GM12865 (cell line): ENCODE measurements at regions not wholly inside any gene's neighbourhood (a gene's known extent, or its start where the extent isn't known, plus 50 kb on each side); places are given as distances from the start of the nearest gene placed in this dataset.
A peak's percentile ranks its signal among the peaks of the same experiment; 100 is the strongest.

Experiments used
- DNase-seq: peaks from one replicate; pipeline ENCODE4 v3.0.0; 2010; ENCODE audit warnings: low read depth
- H3K4me3 ChIP-seq: 2 replicates; pipeline ENCODE4 v1.5.1; 2011; ENCODE audit warnings: mild to moderate bottlenecking, low read depth, low read length, control low read depth
- TF ChIP-seq, protein P1 (sequence below): IDR thresholded peaks from 2 replicates; pipeline ENCODE4 v1.5.1; 2011; ENCODE audit warnings: low read length, control low read depth, low read depth, inconsistent platforms; ENCODE audit not compliant: insufficient read depth; ENCODE audit errors: missing control alignments

DNA sequence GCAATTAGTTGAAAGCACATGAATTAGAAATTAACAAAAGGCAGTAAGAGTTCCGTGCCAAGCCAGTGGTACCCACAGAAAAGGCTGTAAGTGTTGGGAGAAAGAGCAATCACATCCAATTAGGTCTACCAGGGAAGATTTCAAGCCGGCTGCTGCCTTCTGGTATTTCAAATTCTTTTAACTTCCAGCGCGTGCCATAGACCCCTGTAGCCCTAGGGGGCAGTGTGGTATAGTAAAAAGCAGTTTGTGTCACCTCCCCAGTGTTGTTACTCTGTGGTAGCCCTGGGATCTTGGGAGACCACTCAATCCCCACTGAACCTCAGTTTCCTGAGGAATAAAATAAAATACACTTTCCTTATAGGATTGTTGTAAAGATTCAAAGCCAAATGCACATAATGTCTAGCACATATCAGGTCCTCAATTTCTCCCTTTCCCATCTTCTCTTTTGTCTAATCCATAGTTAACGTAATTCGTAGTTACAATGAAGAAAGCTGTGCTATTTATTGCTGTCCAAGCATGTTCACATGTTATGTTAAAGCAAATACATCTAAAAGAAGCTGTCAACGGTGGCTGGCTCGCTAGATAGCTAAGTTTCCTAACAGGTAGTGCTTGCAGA, 230.2 kb downstream of the TDRD3 start:
- peak; percentile 47 for DNase-seq
- TF ChIP-seq, protein P1, sequence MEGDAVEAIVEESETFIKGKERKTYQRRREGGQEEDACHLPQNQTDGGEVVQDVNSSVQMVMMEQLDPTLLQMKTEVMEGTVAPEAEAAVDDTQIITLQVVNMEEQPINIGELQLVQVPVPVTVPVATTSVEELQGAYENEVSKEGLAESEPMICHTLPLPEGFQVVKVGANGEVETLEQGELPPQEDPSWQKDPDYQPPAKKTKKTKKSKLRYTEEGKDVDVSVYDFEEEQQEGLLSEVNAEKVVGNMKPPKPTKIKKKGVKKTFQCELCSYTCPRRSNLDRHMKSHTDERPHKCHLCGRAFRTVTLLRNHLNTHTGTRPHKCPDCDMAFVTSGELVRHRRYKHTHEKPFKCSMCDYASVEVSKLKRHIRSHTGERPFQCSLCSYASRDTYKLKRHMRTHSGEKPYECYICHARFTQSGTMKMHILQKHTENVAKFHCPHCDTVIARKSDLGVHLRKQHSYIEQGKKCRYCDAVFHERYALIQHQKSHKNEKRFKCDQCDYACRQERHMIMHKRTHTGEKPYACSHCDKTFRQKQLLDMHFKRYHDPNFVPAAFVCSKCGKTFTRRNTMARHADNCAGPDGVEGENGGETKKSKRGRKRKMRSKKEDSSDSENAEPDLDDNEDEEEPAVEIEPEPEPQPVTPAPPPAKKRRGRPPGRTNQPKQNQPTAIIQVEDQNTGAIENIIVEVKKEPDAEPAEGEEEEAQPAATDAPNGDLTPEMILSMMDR = peak; percentile 66
- H3K4me3 ChIP-seq = no peak overlapping the region
